IMR-90 (cell line): ENCODE measurements at regions not wholly inside any gene's neighbourhood (a gene's known extent, or its start where the extent isn't known, plus 50 kb on each side); places are given as distances from the start of the nearest gene placed in this dataset.
A peak's percentile ranks its signal among the peaks of the same experiment; 100 is the strongest.

Experiments
- ATAC-seq: fragments of 200-7000 bp; cut with Tn5 transposase; 2 replicates; pipeline ENCODE4 v1.9.1; 2020; ENCODE audit warnings: low read depth, mild to moderate bottlenecking, moderate library complexity
- BruUV-seq: library from RNA; stranded (reverse); fragments of 400-500 nt; replicated peaks from 2 replicates; lab custom pipeline; 2021; lab: Mats Ljungman, UMichigan
- CTCF ChIA-PET: fragments of 300-600 bp; formaldehyde crosslinking; extraction: SDS; loops from one replicate; lab custom pipeline; 2021; ENCODE audit warnings: antibody characterized with exemption; lab: Yijun Ruan, JAX
- POLR2A ChIA-PET: fragments of 300-600 bp; sonication (Branson Sonifier 250); formaldehyde crosslinking; loops from one replicate; lab custom pipeline; 2022; ENCODE audit warnings: antibody characterized with exemption; ENCODE audit not compliant: unreplicated experiment; lab: Charles Lee
- DNase-seq: peaks from one replicate; pipeline ENCODE4 v3.0.0; 2013
- H2AFZ ChIP-seq: replicated peaks from 2 replicates; pipeline ENCODE3; 2013; ENCODE audit warnings: low read length, mild to moderate bottlenecking; ENCODE audit not compliant: poor library complexity
- H2AK5ac ChIP-seq: 2 replicates; pipeline ENCODE4 v1.6.1; 2013; ENCODE audit warnings: low read depth, low read length, inconsistent platforms
- H2AK9ac ChIP-seq: replicated peaks from 2 replicates; pipeline ENCODE3; 2013; ENCODE audit warnings: mild to moderate bottlenecking, low read depth, low read length, moderate library complexity; ENCODE audit not compliant: poor library complexity
- H2BK120ac ChIP-seq: 2 replicates; pipeline ENCODE4 v1.6.1; 2013; ENCODE audit warnings: low read depth, low read length, inconsistent platforms
- H2BK15ac ChIP-seq: 3 replicates; pipeline ENCODE4 v1.6.1; 2013; ENCODE audit warnings: low read depth, low read length, inconsistent platforms
- H2BK20ac ChIP-seq: 2 replicates; pipeline ENCODE4 v1.6.1; 2013; ENCODE audit warnings: low read depth, mild to moderate bottlenecking, inconsistent platforms, low read length, moderate library complexity
- H2BK5ac ChIP-seq: 2 replicates; pipeline ENCODE4 v1.6.1; 2013; ENCODE audit warnings: mild to moderate bottlenecking, low read depth, low read length, inconsistent platforms; ENCODE audit not compliant: poor library complexity, severe bottlenecking
- H3K14ac ChIP-seq: replicated peaks from 2 replicates; pipeline ENCODE4 v1.6.1; 2013; ENCODE audit warnings: low read depth, low read length, inconsistent platforms
- H3K18ac ChIP-seq: 2 replicates; pipeline ENCODE4 v1.6.1; 2013; ENCODE audit warnings: low read depth, low read length, control low read depth
- H3K23ac ChIP-seq: 2 replicates; pipeline ENCODE4 v1.6.1; 2013; ENCODE audit warnings: low read depth, low read length, inconsistent platforms
- H3K27ac ChIP-seq: 2 replicates; pipeline ENCODE4 v1.5.1; 2013; ENCODE audit warnings: mild to moderate bottlenecking, control low read depth, low read length; ENCODE audit not compliant: insufficient read depth
- H3K27me3 ChIP-seq: 2 replicates; pipeline ENCODE4 v1.6.1; 2013; ENCODE audit warnings: low read length; ENCODE audit not compliant: control insufficient read depth, insufficient read depth
- H3K36me3 ChIP-seq: 2 replicates; pipeline ENCODE4 v1.6.1; 2013; ENCODE audit warnings: low read length, mixed read lengths; ENCODE audit not compliant: control insufficient read depth, insufficient read depth
- H3K4ac ChIP-seq: 2 replicates; pipeline ENCODE4 v1.6.1; 2013; ENCODE audit warnings: low read depth, low read length, inconsistent platforms
- H3K4me1 ChIP-seq: 2 replicates; pipeline ENCODE4 v1.6.1; 2013; ENCODE audit warnings: low read length, mixed read lengths; ENCODE audit not compliant: control insufficient read depth, insufficient read depth
- H3K4me2 ChIP-seq: 2 replicates; pipeline ENCODE4 v1.6.1; 2013; ENCODE audit warnings: low read depth, mild to moderate bottlenecking, control low read depth, low read length, moderate library complexity
- H3K4me3 ChIP-seq: 2 replicates; pipeline ENCODE4 v1.5.1; 2013; ENCODE audit warnings: low read depth, mild to moderate bottlenecking, control low read depth, low read length, moderate library complexity; ENCODE audit not compliant: insufficient read depth
- H3K56ac ChIP-seq: 2 replicates; pipeline ENCODE4 v1.6.1; 2013; ENCODE audit warnings: low read length, inconsistent platforms; ENCODE audit not compliant: insufficient read depth; ENCODE audit errors: extremely low read depth
- H3K79me1 ChIP-seq, 2 experiments: 2 replicates each; pipeline ENCODE4 v1.6.1; 2013; ENCODE audit warnings: low read length in 2 of 2, inconsistent platforms in 1 of 2, low read depth in 1 of 2
- H3K9ac ChIP-seq: 2 replicates; pipeline ENCODE4 v1.6.1; 2013; ENCODE audit warnings: low read depth, low read length, control low read depth
- H3K9me1 ChIP-seq: 2 replicates; pipeline ENCODE4 v1.6.1; 2013; ENCODE audit warnings: low read length, inconsistent platforms; ENCODE audit not compliant: insufficient read depth
- H3K9me3 ChIP-seq: 2 replicates; pipeline ENCODE4 v1.6.1; 2013; ENCODE audit warnings: low read length; ENCODE audit not compliant: control insufficient read depth, insufficient read depth
- H4K20me1 ChIP-seq: 2 replicates; pipeline ENCODE4 v1.6.1; 2013; ENCODE audit warnings: low read length, inconsistent platforms; ENCODE audit not compliant: insufficient read depth
- H4K5ac ChIP-seq: 2 replicates; pipeline ENCODE4 v1.6.1; 2013; ENCODE audit warnings: mild to moderate bottlenecking, low read depth, low read length, control low read depth
- H4K8ac ChIP-seq, 2 experiments: 2 replicates each; pipeline ENCODE4 v1.6.1; 2013; ENCODE audit warnings: low read depth in 2 of 2, low read length in 2 of 2, control low read depth in 1 of 2, inconsistent platforms in 1 of 2
- H4K91ac ChIP-seq: 2 replicates; pipeline ENCODE4 v1.6.1; 2013; ENCODE audit warnings: low read depth, low read length, inconsistent platforms; ENCODE audit not compliant: insufficient read depth
- BHLHE40 ChIP-seq: fragments of 150-350 bp; IDR thresholded peaks from 2 replicates; pipeline ENCODE4 v1.6.1; 2016; ENCODE audit warnings: mild to moderate bottlenecking, low read depth, low read length
- CEBPB ChIP-seq: IDR thresholded peaks from 2 replicates; pipeline ENCODE4 v1.6.1; 2012; ENCODE audit warnings: low read depth, low read length, improper control_type of control experiment
- FOS ChIP-seq: fragments of 150-350 bp; IDR thresholded peaks from 2 replicates; pipeline ENCODE4 v1.6.1; 2016; ENCODE audit warnings: low read depth, low read length
- MAZ ChIP-seq: IDR thresholded peaks from 2 replicates; pipeline ENCODE4 v1.6.1; 2012; ENCODE audit warnings: low read depth, mild to moderate bottlenecking, low read length, improper control_type of control experiment, moderate library complexity, borderline replicate concordance
- MXI1 ChIP-seq: IDR thresholded peaks from 2 replicates; pipeline ENCODE4 v1.6.1; 2012; ENCODE audit warnings: low read depth, mild to moderate bottlenecking, low read length, moderate library complexity, borderline replicate concordance
- POLR2A ChIP-seq: IDR thresholded peaks from 2 replicates; pipeline ENCODE4 v1.6.1; 2012; ENCODE audit warnings: mild to moderate bottlenecking, low read depth, low read length
- SMC3 ChIP-seq: fragments of 150-350 bp; IDR thresholded peaks from 2 replicates; pipeline ENCODE4 v1.6.1; 2016; ENCODE audit warnings: low read depth, mild to moderate bottlenecking, antibody characterized with exemption, low read length, moderate library complexity
- WGBS, 2 experiments: methylation state at CpG; one replicate each; pipeline versions ENCODE4 v1.1.5 to v1.1.7; 2013; ENCODE audit warnings: missing lambda C conversion rate in 2 of 2; ENCODE audit not compliant: insufficient read length in 1 of 2; ENCODE audit errors: extremely low coverage in 2 of 2; 5-methylcytosine and 5-hydroxymethylcytosine counted together
- dilution Hi-C: fragments of 300-500 bp; cut with HindIII; formaldehyde crosslinking; loops from one replicate; pipeline ENCODE4 v1.14.3; 2018; ENCODE audit warnings: low sequenced_read_pairs; ENCODE audit not compliant: unreplicated experiment
- in situ Hi-C: fragments of 300-500 bp; cut with MboI; formaldehyde crosslinking; loops from 3 replicates; pipeline ENCODE4 v1.14.3; 2019; ENCODE audit warnings: low sequenced_read_pairs, inconsistent platforms, mixed read lengths
- intact Hi-C: fragments of 100-400 bp; cut with micrococcal nuclease; formaldehyde crosslinking; loops from 2 replicates; pipeline ENCODE4 v1.10.0; 2022
- TF ChIP-seq, protein P1 (sequence below): fragments of 150-350 bp; IDR thresholded peaks from 2 replicates; pipeline ENCODE4 v1.6.1; 2016; ENCODE audit warnings: low read depth, mild to moderate bottlenecking, low read length, moderate library complexity, borderline replicate concordance
- TF ChIP-seq, protein P2 (sequence below): fragments of 150-350 bp; IDR thresholded peaks from 2 replicates; pipeline ENCODE4 v1.6.1; 2017; ENCODE audit warnings: mild to moderate bottlenecking, antibody characterized with exemption, low read length, low read depth

DNA sequence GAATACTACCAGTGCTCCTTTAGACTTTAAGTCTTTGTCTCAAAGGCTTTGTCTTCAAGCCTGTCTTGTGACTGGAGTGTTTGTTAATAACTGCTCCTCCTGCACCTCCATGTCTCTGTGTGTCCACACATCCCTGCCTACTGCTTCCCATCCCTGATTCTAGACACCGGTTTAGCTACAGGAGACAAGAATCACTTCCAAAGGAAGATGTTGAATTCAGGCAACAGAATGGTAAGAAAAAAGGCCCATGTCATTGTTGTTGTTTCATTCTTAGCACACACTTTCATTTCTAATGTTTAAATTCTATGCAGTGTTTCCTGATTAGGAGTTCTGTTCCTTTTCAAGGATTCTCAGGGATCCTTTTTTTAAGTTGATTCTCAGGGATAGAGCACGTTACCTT, 293.6 kb upstream of the STXBP5 start:
- Histone ChIP-seq H3K9me3 (no peaks in the 10 kb centered on the region), H3K79me1 (peaks cover 9 to 19% of the 10 kb centered on the region in 2 experiments; a peak in 3 of 4 replicates), H3K9me1 (peaks cover 8% of the 10 kb centered on the region), H3K36me3 (no peaks in the 10 kb centered on the region), H2BK20ac (peak overlapping the region; percentile 97), H2BK15ac (peak overlapping the region; percentile 88; the same call in 2 of the 3 replicates), H3K4ac (peak overlapping the region; percentile 85), H2AFZ (peak overlapping the region; percentile 74), H4K5ac (peak overlapping the region; percentile 100), H4K91ac (peak overlapping the region; percentile 77), H3K14ac (peak overlapping the region; percentile 85), H2BK120ac (peak overlapping the region; percentile 90), H3K27me3 (no peaks in the 10 kb centered on the region), H3K56ac (0 out of 2 replicates have a peak overlapping the region, but pooled peaks have one; percentile 17), H4K20me1 (no peaks in the 10 kb centered on the region), H3K27ac (peak overlapping the region; percentile 77; the same call in 1 of the 2 replicates), H3K4me2 (peak overlapping the region; percentile 79), H4K8ac (peak overlapping the region in 1 of 2 experiments; percentile 86; a peak in 2 of 4 replicates), H3K9ac (no peak overlapping the region), H2AK9ac (no peak overlapping the region), H2BK5ac (peak overlapping the region; percentile 62), H3K4me3 (no peak overlapping the region), H2AK5ac (peak overlapping the region; percentile 71), H3K4me1 (peaks cover 13% of the 10 kb centered on the region), H3K18ac (peak overlapping the region; percentile 100), H3K23ac (peak overlapping the region; percentile 83)
- ChIA-PET POLR2A (no interaction called here), CTCF (interaction anchor here (1.0 kb wide), 1 partner anchor 8 kb away, joined by 3 read pairs; no protein-coding TSS in a partner anchor)
- dilution Hi-C loops (no loop called here), in situ Hi-C loops (loop anchor here (25.0 kb wide), 1 partner anchor 302 kb away; the partner anchor contains the start of gene STXBP5), intact Hi-C loops (loop anchor here (5.0 kb wide), 2 partner anchors 192 to 312 kb away; no protein-coding TSS in a partner anchor)
- DNase-seq (no peak), ATAC-seq (no peak)
- TF ChIP-seq SMC3 (no peak), MAZ (no peak), MXI1 (no peak), FOS (no peak), BHLHE40 (no peak), POLR2A (no peak), CEBPB (no peak)
- TF ChIP-seq, protein P1, sequence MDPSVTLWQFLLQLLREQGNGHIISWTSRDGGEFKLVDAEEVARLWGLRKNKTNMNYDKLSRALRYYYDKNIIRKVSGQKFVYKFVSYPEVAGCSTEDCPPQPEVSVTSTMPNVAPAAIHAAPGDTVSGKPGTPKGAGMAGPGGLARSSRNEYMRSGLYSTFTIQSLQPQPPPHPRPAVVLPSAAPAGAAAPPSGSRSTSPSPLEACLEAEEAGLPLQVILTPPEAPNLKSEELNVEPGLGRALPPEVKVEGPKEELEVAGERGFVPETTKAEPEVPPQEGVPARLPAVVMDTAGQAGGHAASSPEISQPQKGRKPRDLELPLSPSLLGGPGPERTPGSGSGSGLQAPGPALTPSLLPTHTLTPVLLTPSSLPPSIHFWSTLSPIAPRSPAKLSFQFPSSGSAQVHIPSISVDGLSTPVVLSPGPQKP = no peak
- TF ChIP-seq, protein P2, sequence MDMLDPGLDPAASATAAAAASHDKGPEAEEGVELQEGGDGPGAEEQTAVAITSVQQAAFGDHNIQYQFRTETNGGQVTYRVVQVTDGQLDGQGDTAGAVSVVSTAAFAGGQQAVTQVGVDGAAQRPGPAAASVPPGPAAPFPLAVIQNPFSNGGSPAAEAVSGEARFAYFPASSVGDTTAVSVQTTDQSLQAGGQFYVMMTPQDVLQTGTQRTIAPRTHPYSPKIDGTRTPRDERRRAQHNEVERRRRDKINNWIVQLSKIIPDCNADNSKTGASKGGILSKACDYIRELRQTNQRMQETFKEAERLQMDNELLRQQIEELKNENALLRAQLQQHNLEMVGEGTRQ = no peak
- no TSS peak for BruUV-seq
- WGBS, 2 experiments = 86% methylated on average over 1 of the region's 2 CpGs; no CpG with 5 or more reads in 1 of the 2 experiments
